WTC11 (cell line): ENCODE measurements at regions not wholly inside any gene's neighbourhood (a gene's known extent, or its start where the extent isn't known, plus 50 kb on each side); places are given as distances from the start of the nearest gene placed in this dataset.

Source experiments
- RELA ChIP-seq: sonication (generic); formaldehyde crosslinking; IDR thresholded peaks from 2 replicates; pipeline ENCODE4 v1.8.1; 2022; ENCODE audit warnings: missing genetic modification reagents, mild to moderate bottlenecking, borderline replicate concordance

DNA sequence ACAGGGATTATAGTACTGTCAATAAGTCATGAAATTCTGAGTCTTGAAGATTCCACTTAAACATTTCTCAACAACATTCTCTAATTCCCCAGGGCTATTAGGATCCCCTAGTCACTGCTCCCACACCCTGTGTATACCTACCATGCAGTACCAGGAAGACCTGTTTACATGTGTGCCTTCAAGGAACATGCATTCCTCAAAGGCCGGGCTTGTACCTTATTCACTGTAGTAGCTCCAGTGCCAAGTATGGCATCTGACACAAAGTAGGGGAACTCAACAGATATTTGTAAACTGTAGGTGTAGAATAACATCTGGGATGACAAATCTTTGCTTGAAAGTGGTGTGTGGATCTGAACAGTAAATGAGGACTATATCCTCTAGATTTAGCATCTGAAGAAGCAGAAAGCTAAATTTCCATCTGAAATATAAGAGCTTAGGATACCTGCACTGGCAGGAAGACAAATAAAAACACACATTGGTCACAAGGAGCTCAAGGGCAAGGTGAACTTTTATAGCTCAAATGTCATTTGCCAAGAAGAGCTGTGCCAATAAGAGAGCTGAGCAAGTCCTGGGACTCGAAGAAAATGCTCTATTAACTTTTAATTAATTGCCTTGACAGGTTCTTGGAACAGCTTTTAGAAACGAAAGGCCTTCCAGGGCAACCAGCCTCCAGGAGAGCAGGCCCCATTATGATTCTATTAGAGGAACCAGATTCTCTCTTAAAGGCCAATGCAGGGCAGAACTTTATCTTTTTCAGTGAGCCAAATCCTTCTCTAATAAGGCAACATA lies 52.3 kb upstream of the MYOT start (continued):
- no peak for TF ChIP-seq RELA (CRISPR knock-in tag)
